Right cardiac atrium (tissue), 5 donors: ENCODE measurements at regions not wholly inside any gene's neighbourhood (a gene's known extent, or its start where the extent isn't known, plus 50 kb on each side); places are given as distances from the start of the nearest gene placed in this dataset.

ENCODE experiments used
- ATAC-seq, 2 donors: fragments of 200-7000 bp; cut with Tn5 transposase; one replicate each; pipeline versions ENCODE4 v1.8.0 to v1.9.1; 2020; ENCODE audit warnings: moderate library complexity in 2 of 2, mild to moderate bottlenecking in 1 of 2
- DNase-seq, 3 donors: peaks; one replicate each; pipeline ENCODE4 v3.0.0-alpha.2; 2020
- H3K27ac ChIP-seq: one replicate; pipeline ENCODE4 v1.5.1; 2013; ENCODE audit warnings: mild to moderate bottlenecking, low read length, control low read depth, moderate library complexity
- H3K27me3 ChIP-seq: one replicate; pipeline ENCODE4 v1.6.1; 2013; ENCODE audit not compliant: control insufficient read depth, insufficient read depth
- H3K4me1 ChIP-seq: one replicate; pipeline ENCODE4 v1.6.1; 2013; ENCODE audit warnings: low read length; ENCODE audit not compliant: control insufficient read depth, insufficient read depth
- H3K4me3 ChIP-seq: one replicate; pipeline ENCODE4 v1.5.1; 2013; ENCODE audit warnings: low read length, control low read depth
- H3K9me3 ChIP-seq: one replicate; pipeline ENCODE4 v1.6.1; 2013; ENCODE audit warnings: low read length; ENCODE audit not compliant: control insufficient read depth
- WGBS: extraction: QIAGEN DNeasy Blood & Tissue Kit; methylation state at CpG from one replicate; pipeline ENCODE4 v1.1.7; 2013; 5-methylcytosine and 5-hydroxymethylcytosine counted together
- intact Hi-C, 4 donors: fragments of 100-400 bp; cut with DNase I; formaldehyde crosslinking; loops; one replicate each; pipeline versions ENCODE4 v1.11.0 to v1.14.0; 2022 to 2023
- donor health status: healthy with polysubstance abuse.
- donor health status: DM: no; HTN: yes; CAD: no.
- donor health status: DM: no; HTN: no; CAD: no.
- donor health status: DM: no; HTN: yes; CAD: no; lungs with severe emphysema.
- donor health status: DM: yes; HTN: yes; CAD: no.

GRCh38 chr5:34499001-34499734, 157.0 kb upstream of the RAI14 start:
- Histone ChIP-seq H3K9me3 (peaks cover 2% of the 10 kb centered on the region), H3K27ac (no peak overlapping the region), H3K27me3 (no peaks in the 10 kb centered on the region), H3K4me3 (no peak overlapping the region), H3K4me1 (peaks cover 11% of the 10 kb centered on the region)
- WGBS = 83% methylated on average over 5 of the region's 5 CpGs
- DNase-seq (no peak), ATAC-seq (peak in 1 of 2 donors; percentile 47)
- intact Hi-C loops = loop anchor here in 1 of 4 donors (10.0 kb wide), 1 partner anchor 156 kb away; the partner anchor contains the start of gene RAI14

- DNase-seq (no peak), ATAC-seq (no peak)
- peaks cover 2% of the 10 kb centered on the region for H3K9me3 ChIP-seq
- intact Hi-C loops = no loop called here
- H3K27me3 ChIP-seq = no peaks in the 10 kb centered on the region
- 72% methylated on average over 9 of the region's 9 CpGs for WGBS
- H3K4me1 ChIP-seq = peaks cover 11% of the 10 kb centered on the region
- H3K4me3 ChIP-seq = no peak overlapping the region
- H3K27ac ChIP-seq = no peak overlapping the region
These were observed 155.8 kb upstream of the RAI14 start for GRCh38 chr5:34500236-34500847.

- H3K9me3 ChIP-seq = peaks cover 2% of the 10 kb centered on the region
- DNase-seq = no peak
- H3K27ac ChIP-seq = no peak overlapping the region
- intact Hi-C loops = no loop called here
- peaks cover 11% of the 10 kb centered on the region for H3K4me1 ChIP-seq
- no peak for ATAC-seq
- no peak overlapping the region for H3K4me3 ChIP-seq
- no peaks in the 10 kb centered on the region for H3K27me3 ChIP-seq
- 57% methylated on average over 2 of the region's 2 CpGs for WGBS
These were observed 155.1 kb upstream of the RAI14 start for GRCh38 chr5:34501016-34501415.

GRCh38 chr5:34501840-34502239, 154.3 kb upstream of the RAI14 start:
- Histone ChIP-seq H3K9me3 (peaks cover 2% of the 10 kb centered on the region), H3K27me3 (no peaks in the 10 kb centered on the region), H3K4me3 (no peak overlapping the region), H3K4me1 (peaks cover 11% of the 10 kb centered on the region), H3K27ac (no peak overlapping the region)
- 96% methylated on average over 3 of the region's 3 CpGs for WGBS
- intact Hi-C loops = no loop called here
- DNase-seq (no peak), ATAC-seq (no peak)

GRCh38 chr5:34502581-34502980, 153.5 kb upstream of the RAI14 start:
- peak overlapping the region; percentile 79 for H3K27ac ChIP-seq
- 62% methylated on average over 7 of the region's 7 CpGs for WGBS
- no peak overlapping the region for H3K4me3 ChIP-seq
- intact Hi-C loops = no loop called here
- peaks cover 2% of the 10 kb centered on the region for H3K9me3 ChIP-seq
- H3K4me1 ChIP-seq = peaks cover 11% of the 10 kb centered on the region
- DNase-seq (no peak), ATAC-seq (peak; percentile 16 to 38)
- no peaks in the 10 kb centered on the region for H3K27me3 ChIP-seq

GRCh38 chr5:34503379-34504253, 152.5 kb upstream of the RAI14 start:
- H3K4me3 ChIP-seq = no peak overlapping the region
- ATAC-seq (peak; percentile 75 to 80), DNase-seq (peak; percentile 34 to 69 (median 69))
- H3K27me3 ChIP-seq = no peaks in the 10 kb centered on the region
- H3K9me3 ChIP-seq = peaks cover 2% of the 10 kb centered on the region
- intact Hi-C loops = no loop called here
- WGBS = 21% methylated on average over 7 of the region's 7 CpGs
- peaks cover 11% of the 10 kb centered on the region for H3K4me1 ChIP-seq
- H3K27ac ChIP-seq = peak overlapping the region; percentile 94

- peaks cover 2% of the 10 kb centered on the region for H3K9me3 ChIP-seq
- no peak overlapping the region for H3K4me3 ChIP-seq
- H3K27ac ChIP-seq = peak overlapping the region; percentile 13
- ATAC-seq (no peak), DNase-seq (no peak)
- H3K4me1 ChIP-seq = peaks cover 10% of the 10 kb centered on the region
- no peaks in the 10 kb centered on the region for H3K27me3 ChIP-seq
- intact Hi-C loops = no loop called here
These were observed 151.2 kb upstream of the RAI14 start for GRCh38 chr5:34504967-34505366.

GRCh38 chr5:34505731-34506130, 150.4 kb upstream of the RAI14 start:
- Histone ChIP-seq H3K27ac (peak overlapping the region; percentile 21), H3K27me3 (no peaks in the 10 kb centered on the region), H3K9me3 (peaks cover 2% of the 10 kb centered on the region), H3K4me3 (no peak overlapping the region), H3K4me1 (peaks cover 10% of the 10 kb centered on the region)
- DNase-seq (no peak), ATAC-seq (no peak)
- intact Hi-C loops = no loop called here
- 71% methylated on average over 2 of the region's 2 CpGs for WGBS

GRCh38 chr5:34507933-34508332, 148.2 kb upstream of the RAI14 start:
- 91% methylated on average over 2 of the region's 2 CpGs for WGBS
- DNase-seq (no peak), ATAC-seq (no peak)
- Histone ChIP-seq H3K4me1 (peaks cover 6% of the 10 kb centered on the region), H3K27me3 (no peaks in the 10 kb centered on the region), H3K4me3 (no peak overlapping the region), H3K9me3 (no peaks in the 10 kb centered on the region), H3K27ac (no peak overlapping the region)
- intact Hi-C loops = no loop called here

- no peaks in the 10 kb centered on the region for H3K9me3 ChIP-seq
- peaks cover 3% of the 10 kb centered on the region for H3K4me1 ChIP-seq
- WGBS = 83% methylated on average over 2 of the region's 2 CpGs
- no peak overlapping the region for H3K27ac ChIP-seq
- no peaks in the 10 kb centered on the region for H3K27me3 ChIP-seq
- intact Hi-C loops = no loop called here
- no peak overlapping the region for H3K4me3 ChIP-seq
- ATAC-seq = no peak
- DNase-seq = no peak
These were observed 146.7 kb upstream of the RAI14 start for GRCh38 chr5:34509392-34509791.

GRCh38 chr5:34510002-34510401, 146.1 kb upstream of the RAI14 start:
- no peak overlapping the region for H3K27ac ChIP-seq
- intact Hi-C loops = no loop called here
- H3K4me3 ChIP-seq = no peak overlapping the region
- DNase-seq = no peak
- H3K27me3 ChIP-seq = no peaks in the 10 kb centered on the region
- 50% methylated on average over 5 of the region's 5 CpGs for WGBS
- no peaks in the 10 kb centered on the region for H3K9me3 ChIP-seq
- no peak for ATAC-seq
- H3K4me1 ChIP-seq = peaks cover 3% of the 10 kb centered on the region
